Caki2 (cell line): ENCODE measurements at regions not wholly inside any gene's neighbourhood (a gene's known extent, or its start where the extent isn't known, plus 50 kb on each side); places are given as distances from the start of the nearest gene placed in this dataset.

Source experiments
- DNase-seq: peaks from one replicate; pipeline ENCODE4 v3.0.0-alpha.2; 2015; ENCODE audit warnings: low read depth
- in situ Hi-C: cut with HindIII; loops from 2 replicates; pipeline ENCODE4 v1.10.0; 2016; ENCODE audit warnings: low sequenced_read_pairs, low pct_unique_long_range_greater_than_20kb, mixed read lengths

- in situ Hi-C loops: no loop called here
- no peak for DNase-seq
Observed at GRCh38 chr4:149972407-149972806, 105.8 kb upstream of the DCLK2 start.

- DNase-seq: no peak
- in situ Hi-C loops: no loop called here
Observed at GRCh38 chr4:149973181-149973580, 105.1 kb upstream of the DCLK2 start.

- DNase-seq: no peak
- in situ Hi-C loops: no loop called here
Observed at GRCh38 chr4:149975172-149975571, 103.1 kb upstream of the DCLK2 start.

GRCh38 chr4:149980121-149980682, 98.0 kb upstream of the DCLK2 start:
- no peak for DNase-seq
- in situ Hi-C loops: no loop called here

GRCh38 chr4:149980941-149981340, 97.3 kb upstream of the DCLK2 start:
- in situ Hi-C loops: no loop called here
- peak; percentile 32 for DNase-seq

- in situ Hi-C loops: no loop called here
- no peak for DNase-seq
Observed at GRCh38 chr4:149983401-149983800, 94.8 kb upstream of the DCLK2 start.

GRCh38 chr4:149983931-149984330, 94.3 kb upstream of the DCLK2 start:
- DNase-seq: no peak
- in situ Hi-C loops: no loop called here

GRCh38 chr4:149985981-149986380, 92.3 kb upstream of the DCLK2 start:
- in situ Hi-C loops: no loop called here
- no peak for DNase-seq

- in situ Hi-C loops: no loop called here
- DNase-seq: no peak
Observed at GRCh38 chr4:149986917-149987316, 91.3 kb upstream of the DCLK2 start.

- DNase-seq: no peak
- in situ Hi-C loops: no loop called here
Observed at GRCh38 chr4:149987330-149988086, 90.7 kb upstream of the DCLK2 start.

- DNase-seq: no peak
- in situ Hi-C loops: no loop called here
Observed at GRCh38 chr4:149988087-149988410, 90.2 kb upstream of the DCLK2 start.

GRCh38 chr4:149993030-149993429, 85.2 kb upstream of the DCLK2 start:
- in situ Hi-C loops: no loop called here
- no peak for DNase-seq

GRCh38 chr4:149995134-149995756, 83.0 kb upstream of the DCLK2 start:
- in situ Hi-C loops: no loop called here

GRCh38 chr4:149997881-149998421, 80.3 kb upstream of the DCLK2 start:
- in situ Hi-C loops: no loop called here
- peak; percentile 86 for DNase-seq

More at GRCh38 chr4:149995134-149995756, 83.0 kb upstream of the DCLK2 start:
- no peak for DNase-seq

- in situ Hi-C loops: no loop called here
- peak; percentile 25 for DNase-seq
Observed at GRCh38 chr4:149999485-150000074, 78.7 kb upstream of the DCLK2 start.

- in situ Hi-C loops: no loop called here
- DNase-seq: peak; percentile 43
Observed at GRCh38 chr4:150001815-150002214, 76.4 kb upstream of the DCLK2 start.

GRCh38 chr4:150002561-150002960, 75.7 kb upstream of the DCLK2 start:
- in situ Hi-C loops: no loop called here
- DNase-seq: no peak

- DNase-seq: peak; percentile 23
- in situ Hi-C loops: no loop called here
Observed at GRCh38 chr4:150004481-150004880, 73.8 kb upstream of the DCLK2 start.

- in situ Hi-C loops: no loop called here
- DNase-seq: no peak
Observed at GRCh38 chr4:150005537-150005936, 72.7 kb upstream of the DCLK2 start.
